RWPE2 (cell line): ENCODE measurements at regions not wholly inside any gene's neighbourhood (a gene's known extent, or its start where the extent isn't known, plus 50 kb on each side); places are given as distances from the start of the nearest gene placed in this dataset.

ENCODE experiments used
- ATAC-seq: fragments of 200-7000 bp; cut with Tn5 transposase; 3 replicates; pipeline ENCODE4 v1.9.1; 2021; ENCODE audit warnings: low read depth
- DNase-seq: peaks from one replicate; pipeline ENCODE4 v3.0.0-alpha.2; 2020; ENCODE audit warnings: low spot score
- H3K27ac ChIP-seq: fragments of 450-650 bp; 2 replicates; pipeline ENCODE4 v1.5.1; 2017; ENCODE audit warnings: mild to moderate bottlenecking; ENCODE audit not compliant: poor library complexity, severe bottlenecking
- H3K27me3 ChIP-seq: fragments of 250-450 bp; sonication (Bioruptor Pico); 2 replicates; pipeline ENCODE4 v1.5.1; 2021; ENCODE audit warnings: mild to moderate bottlenecking, moderate library complexity; ENCODE audit not compliant: insufficient read depth, poor library complexity, severe bottlenecking
- H3K36me3 ChIP-seq: fragments of 250-450 bp; sonication (Bioruptor Pico); 2 replicates; pipeline ENCODE4 v1.5.1; 2020; ENCODE audit warnings: low read depth, mild to moderate bottlenecking, moderate library complexity
- H3K4me1 ChIP-seq: fragments of 250-450 bp; sonication (Bioruptor Pico); 2 replicates; pipeline ENCODE4 v1.5.1; 2021; ENCODE audit warnings: mild to moderate bottlenecking, moderate library complexity; ENCODE audit not compliant: insufficient read depth, poor library complexity, severe bottlenecking
- H3K4me3 ChIP-seq: fragments of 250-450 bp; sonication (Bioruptor Pico); 2 replicates; pipeline ENCODE4 v1.5.1; 2021; ENCODE audit warnings: mild to moderate bottlenecking, moderate library complexity; ENCODE audit not compliant: severe bottlenecking
- H3K9me3 ChIP-seq: fragments of 250-450 bp; sonication (Bioruptor Pico); 2 replicates; pipeline ENCODE4 v1.5.1; 2021; ENCODE audit warnings: mild to moderate bottlenecking, moderate library complexity; ENCODE audit not compliant: severe bottlenecking
- TF ChIP-seq, protein P1 (sequence below): fragments of 450-650 bp; IDR thresholded peaks from one replicate; pipeline ENCODE4 v1.5.1; 2017; ENCODE audit warnings: mild to moderate bottlenecking, moderate library complexity; ENCODE audit not compliant: poor library complexity, severe bottlenecking

DNA sequence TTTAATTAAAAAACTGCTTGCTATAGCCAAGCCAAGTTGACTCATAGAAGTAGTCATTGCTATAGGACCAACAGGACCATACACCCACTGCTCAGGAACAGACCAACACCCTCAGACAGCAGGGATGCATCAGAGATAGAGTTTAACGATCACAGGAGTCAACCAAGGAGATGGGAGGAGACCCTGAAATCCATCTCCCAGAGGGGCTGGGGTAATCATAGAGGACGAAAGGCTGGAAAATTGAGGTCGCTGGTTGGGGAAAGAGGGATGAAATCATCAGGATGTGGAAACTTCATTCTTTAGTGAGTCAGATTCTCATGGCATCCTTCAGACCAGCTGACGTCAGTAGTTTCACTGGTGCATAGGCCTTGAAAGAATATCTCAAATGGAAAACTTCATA lies 160.4 kb upstream of the GPC6 start:
- DNase-seq (no peak), ATAC-seq (peak; percentile 45; the same call in 1 of the 3 replicates)
- Histone ChIP-seq H3K27ac (no peak overlapping the region), H3K27me3 (no peaks in the 10 kb centered on the region), H3K4me1 (no peaks in the 10 kb centered on the region), H3K4me3 (no peak overlapping the region), H3K9me3 (no peaks in the 10 kb centered on the region), H3K36me3 (no peaks in the 10 kb centered on the region)
- TF ChIP-seq, protein P1, sequence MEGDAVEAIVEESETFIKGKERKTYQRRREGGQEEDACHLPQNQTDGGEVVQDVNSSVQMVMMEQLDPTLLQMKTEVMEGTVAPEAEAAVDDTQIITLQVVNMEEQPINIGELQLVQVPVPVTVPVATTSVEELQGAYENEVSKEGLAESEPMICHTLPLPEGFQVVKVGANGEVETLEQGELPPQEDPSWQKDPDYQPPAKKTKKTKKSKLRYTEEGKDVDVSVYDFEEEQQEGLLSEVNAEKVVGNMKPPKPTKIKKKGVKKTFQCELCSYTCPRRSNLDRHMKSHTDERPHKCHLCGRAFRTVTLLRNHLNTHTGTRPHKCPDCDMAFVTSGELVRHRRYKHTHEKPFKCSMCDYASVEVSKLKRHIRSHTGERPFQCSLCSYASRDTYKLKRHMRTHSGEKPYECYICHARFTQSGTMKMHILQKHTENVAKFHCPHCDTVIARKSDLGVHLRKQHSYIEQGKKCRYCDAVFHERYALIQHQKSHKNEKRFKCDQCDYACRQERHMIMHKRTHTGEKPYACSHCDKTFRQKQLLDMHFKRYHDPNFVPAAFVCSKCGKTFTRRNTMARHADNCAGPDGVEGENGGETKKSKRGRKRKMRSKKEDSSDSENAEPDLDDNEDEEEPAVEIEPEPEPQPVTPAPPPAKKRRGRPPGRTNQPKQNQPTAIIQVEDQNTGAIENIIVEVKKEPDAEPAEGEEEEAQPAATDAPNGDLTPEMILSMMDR = no peak

DNA sequence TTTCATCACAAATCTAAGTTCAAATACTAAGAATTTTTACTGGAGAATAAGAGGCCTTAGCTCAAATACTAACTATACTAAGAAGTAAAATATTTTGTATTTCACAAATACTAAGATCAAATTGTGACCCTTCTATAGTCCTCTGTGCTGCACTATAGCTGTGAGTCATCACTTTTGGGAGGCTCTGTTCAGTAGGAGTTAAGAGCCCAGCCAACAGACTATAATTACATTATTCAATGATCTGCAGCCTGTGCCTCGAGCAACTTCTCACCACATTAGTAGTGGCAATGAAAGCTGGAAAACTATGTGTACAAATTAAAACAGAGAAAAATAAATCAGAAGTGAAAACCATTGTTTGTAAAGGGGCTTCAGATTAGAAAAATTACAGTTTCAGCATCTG lies 147.3 kb upstream of the GPC6 start:
- peaks cover 3% of the 10 kb centered on the region for H3K27me3 ChIP-seq
- no peak for DNase-seq

DNA sequence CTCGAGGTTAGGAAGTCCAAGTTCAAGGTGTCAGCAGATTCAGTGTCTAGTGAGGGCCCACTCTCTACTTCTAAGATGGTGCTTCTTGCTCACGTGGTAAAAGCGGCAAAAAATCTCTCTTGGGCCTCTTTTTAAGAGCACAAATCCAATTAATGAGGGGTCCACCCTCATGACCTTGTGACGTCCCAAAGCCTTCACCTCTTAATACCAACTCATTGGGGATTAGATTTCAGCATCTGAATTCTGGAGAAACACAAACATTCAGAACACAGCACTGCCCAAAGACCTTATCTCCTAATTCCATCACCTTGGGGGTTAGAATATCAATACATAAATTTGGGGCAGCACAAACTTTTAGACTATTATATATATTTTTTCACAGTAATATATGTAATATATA lies 146.4 kb upstream of the GPC6 start:
- ATAC-seq (no peak), DNase-seq (no peak)
- H3K36me3 ChIP-seq = no peaks in the 10 kb centered on the region
- H3K4me1 ChIP-seq = no peaks in the 10 kb centered on the region
- no peaks in the 10 kb centered on the region for H3K9me3 ChIP-seq
- no peak overlapping the region for H3K27ac ChIP-seq
- H3K27me3 ChIP-seq = peaks cover 3% of the 10 kb centered on the region
- no peak overlapping the region for H3K4me3 ChIP-seq
- TF ChIP-seq, protein P1 = no peak

More for the DNA sequence above, 147.3 kb upstream of the GPC6 start:
- Histone ChIP-seq H3K4me1 (no peaks in the 10 kb centered on the region), H3K9me3 (no peaks in the 10 kb centered on the region), H3K27ac (no peak overlapping the region), H3K4me3 (no peak overlapping the region), H3K36me3 (no peaks in the 10 kb centered on the region)
- TF ChIP-seq, protein P1 = no peak
- no peak for ATAC-seq

DNA sequence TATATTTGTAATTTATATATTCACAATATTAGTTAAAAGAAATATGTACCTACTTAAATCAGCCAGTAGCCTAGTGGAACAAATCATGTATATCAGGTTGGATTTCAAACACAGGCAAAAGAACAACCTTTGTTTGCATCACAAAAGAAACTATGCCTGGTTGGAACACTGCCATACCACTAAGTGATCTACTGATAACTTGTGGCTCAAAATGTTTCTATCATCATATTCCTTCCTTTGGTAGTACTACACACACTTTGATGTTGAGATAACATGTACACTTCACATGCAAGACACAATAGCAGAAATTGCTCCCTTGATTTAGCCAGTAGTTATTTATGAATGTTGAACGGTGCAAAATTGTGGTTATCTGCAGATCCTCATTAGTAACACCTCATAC lies 146.0 kb upstream of the GPC6 start:
- no peak overlapping the region for H3K27ac ChIP-seq
- ATAC-seq (peak; percentile 44; the same call in 2 of the 3 replicates), DNase-seq (no peak)
- H3K9me3 ChIP-seq = no peaks in the 10 kb centered on the region
- no peak overlapping the region for H3K4me3 ChIP-seq
- no peaks in the 10 kb centered on the region for H3K36me3 ChIP-seq
- TF ChIP-seq, protein P1 = no peak
- H3K27me3 ChIP-seq = peaks cover 3% of the 10 kb centered on the region
- no peaks in the 10 kb centered on the region for H3K4me1 ChIP-seq

DNA sequence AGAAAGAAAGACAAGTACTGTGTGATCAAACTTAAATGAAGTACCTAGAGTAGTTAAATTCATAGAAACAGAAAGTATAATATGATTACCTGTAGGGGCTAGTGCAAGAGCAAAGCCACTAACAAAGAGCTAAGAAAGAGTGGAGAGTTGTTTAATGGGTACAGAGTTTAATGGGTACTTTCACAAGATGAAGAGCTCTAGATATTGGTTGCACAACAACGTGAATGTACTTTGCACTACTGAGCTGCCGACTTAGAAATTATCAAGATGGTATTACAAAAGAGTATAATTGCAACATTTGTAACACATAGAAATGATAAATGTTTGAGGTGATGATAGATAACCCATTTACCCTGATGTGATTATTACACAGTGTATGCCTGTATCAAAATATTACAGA lies 140.3 kb upstream of the GPC6 start:
- DNase-seq (no peak), ATAC-seq (no peak)
- Histone ChIP-seq H3K27me3 (peaks cover 3% of the 10 kb centered on the region), H3K9me3 (no peaks in the 10 kb centered on the region), H3K4me1 (no peaks in the 10 kb centered on the region), H3K27ac (no peak overlapping the region), H3K36me3 (no peaks in the 10 kb centered on the region), H3K4me3 (no peak overlapping the region)
- TF ChIP-seq, protein P1 = no peak
